ENCODE measurements at regions not wholly inside any gene's neighbourhood (a gene's known extent, or its start where the extent isn't known, plus 50 kb on each side); places are given as distances from the start of the nearest gene placed in this dataset.

GRCh38 chr10:113389969-113390368 is 162.9 kb upstream of the HABP2 start:
- ATAC-seq = no peak
- TF ChIP-seq ZNF331 (CRISPR knock-in tag; IDR thresholded peaks at IDR 0.05; ENCODE audit: low read depth) = no peak
- TF ChIP-seq NANOG (IDR thresholded peaks at IDR 0.05; ENCODE audit: borderline replicate concordance) = no peak
- TF ChIP-seq EZH2 (IDR thresholded peaks at IDR 0.05; ENCODE audit: low read depth, unreplicated experiment) = no peak
- TF ChIP-seq ZNF114 (CRISPR knock-in tag; IDR thresholded peaks at IDR 0.05) = no peak
- TF ChIP-seq ZNF462 (CRISPR knock-in tag; IDR thresholded peaks at IDR 0.05) = no peak
- TF ChIP-seq CREB1 (CRISPR knock-in tag; IDR thresholded peaks at IDR 0.05; ENCODE audit: low read depth) = no peak
- TF ChIP-seq STAT1 (IDR thresholded peaks at IDR 0.05; ENCODE audit: unreplicated experiment) = no peak
- no peak for TF ChIP-seq JUNB (IDR thresholded peaks at IDR 0.05; ENCODE audit: unreplicated experiment)
- TF ChIP-seq POLR2AphosphoS5 (IDR thresholded peaks at IDR 0.05; ENCODE audit: low read depth) = no peak
- TF ChIP-seq EZH2phosphoT487 (IDR thresholded peaks at IDR 0.05; ENCODE audit: unreplicated experiment) = no peak
- no peak for TF ChIP-seq CTCF (conservative IDR thresholded peaks at IDR 0.05; ENCODE audit: low read depth in 2 of 2)
- TF ChIP-seq REST (IDR thresholded peaks at IDR 0.05; ENCODE audit: unreplicated experiment) = no peak
- TF ChIP-seq ETS1 (IDR thresholded peaks at IDR 0.05) = no peak

More at GRCh38 chr10:113389969-113390368, 162.9 kb upstream of the HABP2 start:
- H4K20me1 ChIP-seq (replicated peaks; ENCODE audit: insufficient read depth) = no peaks in the 10 kb centered on the region
- no peaks in the 10 kb centered on the region for H3F3A ChIP-seq (replicated peaks; ENCODE audit: low read depth)
- Mint-ChIP-seq H3K4me1 (peaks cover 1% of the 10 kb centered on the region; the same call in 2 of the 3 replicates), H3K9me3 (no peaks in the 10 kb centered on the region), H3K36me3 (ENCODE audit: low read depth) (no peaks in the 10 kb centered on the region), H3K4me3 (no peak overlapping the region), H3K27ac (no peak overlapping the region), H3K27me3 (ENCODE audit: insufficient read depth, low read depth, poor library complexity) (peaks cover 2% of the 10 kb centered on the region)
- no peak overlapping the region for H3K4me3 ChIP-seq
- H3K36me3 ChIP-seq (ENCODE audit: insufficient read depth) = no peaks in the 10 kb centered on the region
- peak overlapping the region; percentile 23; the same call in 1 of the 2 replicates for H2AFZ ChIP-seq
- no peak for DNase-seq (ENCODE audit: low spot score)
- H3K4me2 ChIP-seq = no peak overlapping the region
- peaks cover 8% of the 10 kb centered on the region for H3K9me2 ChIP-seq (ENCODE audit: insufficient read depth)
- no peaks in the 10 kb centered on the region for H3K27me3 ChIP-seq (ENCODE audit: insufficient read depth)
- 0 out of 2 replicates have a peak, but pooled peaks cover 9% of the 10 kb centered on the region for H3K4me1 ChIP-seq (ENCODE audit: insufficient read depth)
- no peak overlapping the region for H3K27ac ChIP-seq (ENCODE audit: low read depth)
- H3K79me2 ChIP-seq (replicated peaks; ENCODE audit: insufficient read depth) = no peaks in the 10 kb centered on the region
